Stimulated activated CD4-positive, alpha-beta T cell treated with anti-CD3 and anti-CD28 coated beads, Interleukin-4, amount 100 ng/mL, for 48 hours (primary cell): ENCODE measurements at regions not wholly inside any gene's neighbourhood (a gene's known extent, or its start where the extent isn't known, plus 50 kb on each side); places are given as distances from the start of the nearest gene placed in this dataset.

Experiments
- DNase-seq, 2 donors: peaks; one replicate each; pipeline ENCODE4 v3.0.0-alpha.2; 2020; ENCODE audit warnings: low read depth in 2 of 2

DNA sequence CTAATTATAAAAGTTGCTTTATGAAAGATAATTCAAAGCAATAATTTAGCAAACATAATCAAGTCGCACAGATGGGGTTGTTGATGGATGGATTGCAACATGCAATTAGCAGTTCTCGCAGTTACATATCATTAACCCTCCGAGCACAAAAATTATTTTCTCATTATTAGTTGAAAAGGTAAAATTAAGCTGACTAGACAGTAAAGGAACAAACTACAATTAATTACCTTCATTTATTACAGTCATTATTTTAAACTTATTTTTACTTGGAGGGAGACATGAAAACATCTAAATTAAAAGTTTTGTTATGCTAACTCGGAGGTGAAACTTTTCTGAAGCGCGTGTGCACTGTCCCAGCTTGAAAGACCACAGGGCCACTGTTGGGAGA lies 146.9 kb downstream of the PHETA1 start:
- DNase-seq = no peak

GRCh38 chr12:111221062-111222026 lies 147.6 kb downstream of the PHETA1 start:
- no peak for DNase-seq

DNA sequence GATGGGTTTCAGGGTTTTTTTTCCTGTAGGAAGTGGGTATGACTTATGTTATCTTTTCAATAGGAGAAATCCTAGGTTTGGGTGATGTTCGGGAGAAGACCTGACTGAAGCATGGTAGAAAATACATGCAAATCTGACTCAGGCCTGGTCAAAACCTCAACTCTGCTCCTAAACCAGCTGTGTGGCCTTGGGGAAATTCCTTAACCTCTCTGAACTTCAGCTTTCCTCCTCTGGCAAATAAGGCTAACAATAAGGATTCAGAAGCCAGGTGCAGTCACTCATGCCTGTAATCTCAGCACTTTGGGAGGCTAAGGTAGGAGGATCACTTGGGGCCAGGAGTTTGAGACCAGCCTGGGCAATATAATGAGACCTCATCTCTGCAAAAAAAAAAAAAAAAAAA lies 148.5 kb downstream of the PHETA1 start:
- DNase-seq = no peak

- no peak for DNase-seq
Observed at GRCh38 chr12:111219440-111219839, 149.5 kb downstream of the PHETA1 start.

GRCh38 chr12:111218499-111218898 lies 150.4 kb downstream of the PHETA1 start:
- DNase-seq = no peak

- DNase-seq = no peak
Observed at GRCh38 chr12:111216387-111217159, 152.3 kb downstream of the PHETA1 start.

DNA sequence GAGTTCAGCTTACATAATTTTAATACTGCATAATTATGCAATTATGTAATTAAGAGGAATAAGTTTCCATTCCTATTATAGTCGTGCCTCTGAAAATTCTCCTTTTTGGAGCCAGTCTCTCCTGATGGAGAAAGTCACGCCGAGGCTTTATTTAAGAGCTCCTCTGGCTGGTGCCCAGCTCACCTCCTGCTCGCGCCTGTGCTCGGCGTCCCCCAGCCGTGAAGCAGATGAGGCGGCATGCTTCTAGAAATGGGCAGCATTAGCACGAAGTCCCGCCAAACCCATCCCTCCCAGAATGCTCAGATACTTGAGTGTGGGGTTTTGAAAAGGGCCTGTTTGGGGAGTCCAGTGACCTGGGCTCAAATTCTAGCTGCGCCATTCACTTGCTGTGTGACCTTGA lies 153.0 kb downstream of the PHETA1 start:
- no peak for DNase-seq

GRCh38 chr12:111214401-111214800 lies 154.5 kb downstream of the PHETA1 start:
- DNase-seq = no peak

DNA sequence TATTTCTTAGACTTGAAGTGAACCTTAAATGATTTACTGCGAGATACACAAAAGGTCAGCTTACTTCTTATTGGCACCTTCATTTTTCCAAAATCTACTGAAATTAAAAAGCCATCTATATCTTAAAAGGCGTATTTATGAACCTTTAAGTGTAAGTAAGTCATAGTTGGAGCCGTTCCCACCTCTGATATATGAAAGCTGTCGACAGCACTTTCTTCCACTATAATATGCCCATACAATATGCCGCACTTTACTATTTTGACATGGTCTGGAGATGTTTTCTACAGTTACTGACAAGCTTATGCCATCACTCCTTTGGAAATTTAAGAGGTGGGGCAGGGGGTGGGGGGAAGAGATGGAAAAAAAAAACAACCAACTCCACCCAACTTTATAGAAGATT lies 155.3 kb downstream of the PHETA1 start:
- no peak for DNase-seq

GRCh38 chr12:111212814-111213456 lies 156.0 kb downstream of the PHETA1 start:
- no peak for DNase-seq

GRCh38 chr12:111211910-111212757 lies 156.8 kb downstream of the PHETA1 start:
- no peak for DNase-seq

DNA sequence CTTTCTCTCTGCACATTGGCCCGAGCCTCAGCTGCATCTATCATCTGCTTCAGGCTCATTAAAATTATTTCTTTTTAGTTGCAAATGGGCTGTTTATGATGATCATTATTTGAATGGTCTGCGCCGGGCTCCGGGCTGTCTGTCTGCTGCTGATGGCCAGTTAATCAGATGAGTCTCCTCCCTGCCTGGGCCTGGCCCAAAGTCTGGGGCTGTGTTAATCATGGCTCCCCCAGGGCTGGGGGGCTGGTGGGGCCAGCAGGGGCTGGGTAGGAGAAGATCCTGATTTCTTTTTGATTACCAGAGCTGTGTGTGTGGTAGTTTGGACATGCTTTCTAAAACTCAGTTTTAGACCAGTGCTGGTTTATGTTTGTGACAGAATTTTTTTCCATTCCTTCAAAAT lies 159.1 kb downstream of the PHETA1 start:
- no peak for DNase-seq

GRCh38 chr12:111207761-111208160 lies 161.1 kb downstream of the PHETA1 start:
- DNase-seq = no peak

GRCh38 chr12:111204788-111205241 lies 164.1 kb downstream of the PHETA1 start:
- no peak for DNase-seq

GRCh38 chr12:111203969-111204368 lies 164.9 kb downstream of the PHETA1 start:
- no peak for DNase-seq

GRCh38 chr12:111203446-111203845 lies 165.4 kb downstream of the PHETA1 start:
- no peak for DNase-seq

- no peak for DNase-seq
Observed at GRCh38 chr12:111202237-111202915, 166.5 kb downstream of the PHETA1 start.

GRCh38 chr12:111201495-111202236 lies 167.2 kb downstream of the PHETA1 start:
- no peak for DNase-seq

GRCh38 chr12:111201036-111201435 lies 167.9 kb downstream of the PHETA1 start:
- DNase-seq = no peak

- no peak for DNase-seq
Observed at GRCh38 chr12:111197376-111197944, 171.4 kb downstream of the PHETA1 start.
